GM18867 (cell line): ENCODE measurements at regions not wholly inside any gene's neighbourhood (a gene's known extent, or its start where the extent isn't known, plus 50 kb on each side); places are given as distances from the start of the nearest gene placed in this dataset.

Source experiments
- ATAC-seq: cut with Tn5 transposase; IDR thresholded peaks from one replicate; pipeline ENCODE4 v1.9.1; 2021; ENCODE audit warnings: mild to moderate bottlenecking, moderate library complexity; ENCODE audit not compliant: unreplicated experiment

DNA sequence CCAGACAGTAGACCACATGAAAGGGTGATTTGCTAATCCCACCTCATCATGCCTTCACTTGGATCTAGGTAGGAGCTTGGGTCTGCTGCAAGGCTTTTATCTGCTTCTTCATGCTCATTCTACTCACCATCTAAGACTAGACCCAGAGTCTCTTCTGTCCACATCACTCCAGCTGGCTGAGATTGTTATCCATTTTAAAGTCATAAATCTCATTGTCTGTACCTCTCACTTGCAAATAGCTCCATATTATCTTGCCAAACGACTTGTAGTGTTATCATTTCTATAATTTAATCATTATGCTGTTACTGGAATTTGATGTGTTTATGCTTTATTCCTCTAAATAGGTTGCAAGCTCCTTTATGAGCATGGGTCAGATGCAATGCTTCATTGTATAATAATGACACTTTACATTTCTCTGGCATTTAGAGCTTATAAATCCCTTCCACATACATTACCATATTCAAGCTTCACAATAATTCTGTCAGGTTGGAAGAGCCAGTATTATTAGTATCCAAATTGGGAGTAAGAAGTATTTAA is 254.2 kb upstream of the SORL1-AS1 start:
- no peak for ATAC-seq

DNA sequence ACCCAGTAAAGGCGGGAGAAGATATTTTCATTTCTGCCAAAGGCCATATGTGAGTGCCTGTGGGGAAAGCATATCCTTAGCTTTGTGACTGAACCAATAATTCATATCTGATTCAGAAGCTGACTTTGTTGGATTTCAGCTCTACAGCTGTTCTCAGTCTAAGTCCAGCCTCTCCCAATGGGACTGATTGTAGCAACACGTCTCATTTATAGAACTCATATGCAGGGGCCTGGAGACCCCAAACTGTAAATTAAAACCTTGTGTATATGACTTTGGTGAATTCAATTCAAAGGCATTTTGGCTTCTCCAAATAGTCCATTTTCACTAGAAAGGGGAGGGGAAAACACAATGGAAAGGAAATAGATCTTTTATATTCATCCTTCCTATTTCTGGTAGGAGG is 250.4 kb upstream of the SORL1-AS1 start:
- no peak for ATAC-seq

DNA sequence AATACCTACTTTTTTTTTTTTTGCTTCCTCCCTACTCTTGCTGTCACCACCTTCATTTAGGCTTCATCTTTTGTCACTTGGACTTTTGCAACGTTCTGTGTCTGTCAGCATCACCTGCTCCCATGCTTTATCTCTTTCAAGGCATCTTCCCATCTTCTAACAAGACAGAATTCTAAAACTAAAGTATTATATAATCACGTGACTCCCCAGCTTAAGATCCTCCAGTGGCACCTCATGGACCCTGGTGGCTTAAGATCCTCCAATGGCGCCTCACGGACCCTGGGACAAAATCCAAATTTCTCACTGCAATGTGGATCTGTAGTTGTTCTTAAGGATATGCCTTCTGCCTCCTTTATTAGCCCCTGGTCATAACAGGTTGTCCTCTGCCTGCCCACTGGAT is 248.2 kb upstream of the SORL1-AS1 start:
- no peak for ATAC-seq

DNA sequence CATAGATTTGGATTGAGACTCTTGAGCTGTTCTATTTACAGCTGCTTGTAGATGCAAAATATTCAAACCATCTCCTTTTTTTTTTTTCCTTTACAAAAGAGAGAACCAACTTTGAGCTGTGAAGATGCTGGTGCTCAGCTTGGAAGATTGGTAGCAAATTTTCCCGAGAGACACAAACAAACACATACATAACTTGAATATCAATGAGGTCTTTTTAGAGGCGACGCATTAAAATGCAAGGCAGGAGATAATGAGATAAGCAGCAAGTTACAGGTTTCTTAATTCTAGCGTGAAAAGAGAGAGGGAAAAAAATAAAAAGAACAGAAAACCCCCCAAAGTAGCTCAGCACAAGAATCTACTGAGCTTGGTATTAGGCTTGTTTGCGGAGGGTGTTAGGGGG is 247.0 kb upstream of the SORL1-AS1 start:
- no peak for ATAC-seq

DNA sequence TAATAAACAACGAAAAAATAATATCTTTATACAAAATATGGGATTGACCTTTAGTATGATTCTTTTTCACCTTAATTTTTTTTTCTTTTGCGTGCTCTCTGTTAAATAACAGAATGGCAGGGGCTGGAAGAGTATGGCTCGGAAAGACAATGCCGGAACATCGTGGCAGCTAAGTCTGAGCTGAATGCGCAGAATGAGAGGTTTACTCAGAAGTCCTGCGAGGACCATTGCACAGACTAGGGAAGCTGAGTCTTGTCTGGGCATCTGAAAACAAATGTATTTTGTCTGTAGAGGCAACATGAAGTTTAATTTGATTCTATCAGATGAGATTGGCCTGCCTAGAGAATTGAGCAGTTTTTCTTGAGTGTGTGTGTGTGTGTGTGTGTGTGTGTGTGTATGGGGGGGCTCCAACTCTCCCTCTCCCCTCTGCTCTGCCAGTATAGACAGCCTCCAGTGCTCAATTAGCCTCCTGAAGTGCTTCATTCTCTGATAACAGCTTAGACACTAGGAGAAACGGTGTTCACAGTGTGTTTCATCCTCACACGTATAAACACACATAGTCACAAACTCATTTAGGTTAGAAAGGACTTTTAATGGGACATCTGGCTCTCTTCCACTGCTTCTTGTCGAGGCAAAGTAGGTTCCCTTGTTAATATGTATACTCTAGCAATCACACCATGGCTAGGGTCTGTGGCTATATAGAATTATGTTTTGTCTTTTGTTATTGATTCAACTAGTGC is 244.3 kb upstream of the SORL1-AS1 start:
- no peak for ATAC-seq

DNA sequence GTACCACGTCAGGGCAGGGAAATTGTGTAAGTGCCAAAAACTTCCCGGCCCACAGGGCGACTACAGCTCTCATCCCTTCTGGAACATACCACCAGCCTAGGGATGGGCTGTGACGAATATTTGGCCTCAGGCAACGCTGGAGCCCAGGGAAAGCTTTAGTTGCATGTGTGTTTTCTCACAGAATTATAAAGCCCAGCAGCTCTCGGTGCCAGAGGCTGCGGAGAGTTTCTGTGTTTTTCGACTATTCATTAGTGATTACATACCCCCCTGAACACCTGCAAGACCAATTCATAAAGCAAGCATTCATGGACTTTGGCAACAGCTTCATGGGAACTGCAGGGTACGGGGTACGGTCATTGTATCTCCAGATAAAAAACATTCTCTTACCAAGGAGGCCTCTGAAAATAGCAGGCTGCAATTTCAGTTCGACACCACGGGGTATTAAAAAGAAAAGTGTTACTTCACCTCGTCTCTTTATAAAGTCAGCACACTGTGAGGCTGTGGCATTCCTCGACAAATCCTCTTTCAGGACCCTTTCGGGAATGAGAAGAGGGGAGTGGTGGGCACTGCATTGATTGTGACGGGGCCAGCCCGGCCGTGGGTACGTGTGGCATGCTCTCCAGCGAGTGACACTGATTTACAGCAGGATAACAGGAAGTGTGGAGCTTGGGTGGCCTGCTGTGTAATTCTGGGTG is 243.6 kb upstream of the SORL1-AS1 start:
- ATAC-seq: no peak

DNA sequence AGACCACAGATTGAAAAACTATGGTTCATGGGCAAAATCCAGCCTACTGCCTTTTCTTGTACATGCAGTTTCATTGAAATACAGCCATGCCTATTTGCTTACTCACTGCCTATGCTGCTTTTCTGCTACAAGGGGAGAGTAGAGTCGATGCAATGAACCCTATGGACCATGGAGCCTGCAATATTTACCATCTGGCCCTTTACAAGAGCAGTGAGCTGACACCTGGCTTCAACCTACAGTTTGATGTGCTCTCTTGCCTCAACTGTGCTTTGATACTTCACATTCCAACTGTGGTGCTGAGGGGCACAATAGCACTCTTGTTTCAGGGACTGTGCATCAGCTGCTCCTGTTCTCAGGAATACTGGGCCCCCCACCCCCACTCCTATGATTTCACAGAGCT is 239.5 kb upstream of the SORL1-AS1 start:
- ATAC-seq: no peak

DNA sequence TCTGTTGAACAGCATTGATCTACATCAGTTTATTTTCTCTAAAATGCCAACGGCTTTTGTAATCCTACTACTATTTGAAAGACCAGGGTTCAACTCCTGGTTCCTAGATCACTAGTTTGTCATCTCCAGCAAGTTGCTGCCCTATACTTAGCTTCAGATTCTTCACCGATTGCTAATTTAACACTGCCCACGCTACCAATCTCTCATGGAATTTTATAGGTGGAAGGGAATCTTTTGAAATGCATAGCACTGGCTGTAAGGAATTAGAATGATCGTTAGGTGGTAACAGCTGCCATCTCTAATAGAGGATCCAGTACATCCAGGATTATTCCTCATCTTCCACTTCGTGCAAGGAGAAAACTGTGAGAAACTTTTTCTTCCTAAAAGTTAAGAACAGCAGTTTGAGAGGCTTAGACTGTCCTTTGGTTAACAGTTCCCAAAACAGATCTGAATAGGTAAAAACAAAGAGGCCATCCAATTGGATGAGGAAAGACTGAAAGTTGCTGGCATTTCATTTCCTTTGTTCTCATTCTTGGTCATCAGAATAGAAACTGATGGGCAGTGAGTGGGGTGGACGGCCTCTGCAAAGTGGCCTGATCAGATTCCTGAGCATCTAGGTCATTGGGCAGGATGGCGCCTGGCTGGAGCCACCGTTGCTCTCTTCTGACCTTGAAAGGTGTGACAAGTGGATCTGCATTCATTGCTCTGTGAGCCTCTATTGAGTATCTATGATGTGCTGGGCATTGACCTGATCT is 236.3 kb upstream of the SORL1-AS1 start:
- no peak for ATAC-seq

DNA sequence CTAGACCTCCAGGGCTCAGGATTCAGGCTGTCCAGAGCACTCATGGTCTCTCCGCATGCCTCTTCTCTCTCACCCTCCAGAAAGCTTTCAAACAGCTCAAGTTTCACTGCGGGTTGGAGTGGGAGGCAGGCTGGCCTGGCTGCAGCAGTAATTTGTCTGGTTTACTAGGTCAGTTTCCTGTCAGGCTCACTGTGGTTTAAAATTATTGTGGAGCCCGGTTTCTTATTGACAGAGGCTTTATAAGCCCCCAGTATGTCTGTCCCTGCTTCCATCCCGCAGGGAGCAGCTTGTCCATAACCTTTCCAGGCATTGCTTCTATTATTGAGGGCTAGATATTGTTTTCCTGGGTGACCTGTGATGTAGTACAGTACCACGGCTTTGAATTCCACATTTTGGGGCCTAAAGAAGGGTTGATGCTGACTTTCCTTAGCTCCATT is 235.3 kb upstream of the SORL1-AS1 start:
- ATAC-seq: no peak

DNA sequence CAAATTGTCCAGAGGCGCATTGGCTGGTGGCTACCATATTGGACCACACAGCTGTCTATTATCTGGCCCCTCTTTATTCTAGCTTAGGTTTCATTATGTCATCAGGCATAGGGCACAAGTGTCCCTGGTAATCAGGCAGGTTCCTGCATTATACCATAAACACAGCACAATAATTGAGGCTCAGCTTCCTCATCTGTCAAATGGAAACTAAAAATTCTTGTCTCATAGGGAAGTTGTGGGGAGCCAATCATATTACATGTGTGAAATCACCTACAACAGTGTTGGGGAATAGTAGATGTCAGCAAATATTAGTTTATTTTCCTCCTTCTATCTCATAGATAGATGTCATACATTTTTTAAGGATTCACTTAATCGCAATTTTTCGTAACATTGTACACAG is 231.0 kb upstream of the SORL1-AS1 start:
- ATAC-seq: no peak
